ENCODE measurements at regions not wholly inside any gene's neighbourhood (a gene's known extent, or its start where the extent isn't known, plus 50 kb on each side); places are given as distances from the start of the nearest gene placed in this dataset.
A peak's percentile ranks its signal among the peaks of the same experiment; 100 is the strongest.

DNA sequence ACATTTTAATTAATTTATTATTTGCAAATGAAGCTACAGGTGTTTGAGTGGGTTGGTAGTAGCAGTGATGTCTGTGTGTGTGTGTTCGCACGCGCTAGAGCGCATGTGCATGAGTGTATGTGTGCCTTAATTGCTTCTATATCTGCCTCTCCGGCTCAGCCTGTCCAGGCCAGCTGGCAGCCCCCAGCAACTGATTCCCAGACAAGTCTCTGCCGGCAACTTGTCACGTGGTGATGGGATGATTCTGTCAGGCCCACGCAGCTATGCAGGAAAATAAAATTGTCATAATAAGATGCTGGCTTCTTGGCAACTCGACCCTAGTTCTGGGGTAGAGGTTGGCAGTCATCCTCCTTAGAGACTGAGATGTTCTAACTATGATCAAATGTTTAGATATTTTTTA lies 712.8 kb upstream of the SOX9 start:
- Histone ChIP-seq H3K79me1 (ENCODE audit: low read length) (peaks cover 3% of the 10 kb centered on the region), H4K91ac (ENCODE audit: low read depth, low read length) (no peak overlapping the region)
- WGBS (ENCODE audit: extremely low coverage, insufficient coverage, insufficient read length): no CpG with 5 or more reads among the region's 9 CpGs

GRCh38 chr17:71409137-71409536 lies 711.7 kb upstream of the SOX9 start:
- no peaks in the 10 kb centered on the region for H3K27me3 ChIP-seq (ENCODE audit: insufficient read depth, low read length)
- WGBS (ENCODE audit: extremely low coverage, insufficient coverage, insufficient read length): no CpG with 5 or more reads among the region's 1 CpG
- no peaks in the 10 kb centered on the region for H3K79me1 ChIP-seq (ENCODE audit: low read length)
- H3K23ac ChIP-seq (ENCODE audit: low read length): no peak overlapping the region
- no peaks in the 10 kb centered on the region for H3K36me3 ChIP-seq (ENCODE audit: control insufficient read depth in 1 of 2, insufficient read depth in 2 of 2, low read length in 2 of 2)
- no peak overlapping the region for H4K8ac ChIP-seq (ENCODE audit: low read depth, low read length)
- no peak overlapping the region for H3K4me2 ChIP-seq (ENCODE audit: low read length)
- no peak overlapping the region for H2BK120ac ChIP-seq (ENCODE audit: insufficient read depth, low read length, poor library complexity)
- no peak overlapping the region for H2BK12ac ChIP-seq (ENCODE audit: low read length)
- H2AFZ ChIP-seq (ENCODE audit: insufficient read depth, low read length, poor library complexity): no peak overlapping the region
- H3K4me1 ChIP-seq (ENCODE audit: control insufficient read depth in 1 of 2, insufficient read depth in 2 of 2, low read length in 2 of 2): no peaks in the 10 kb centered on the region
- H2AK5ac ChIP-seq (ENCODE audit: low read length): no peak overlapping the region
- H3K27ac ChIP-seq (ENCODE audit: low read depth, low read length): no peak overlapping the region
- H3K9me3 ChIP-seq (ENCODE audit: insufficient read depth, low read depth, low read length): no peaks in the 10 kb centered on the region
- H4K91ac ChIP-seq (ENCODE audit: low read depth, low read length): no peak overlapping the region
- no peak overlapping the region for H3K14ac ChIP-seq (ENCODE audit: low read length)
- no peak overlapping the region for H3K4ac ChIP-seq (ENCODE audit: low read depth, low read length)
- H3K79me2 ChIP-seq (ENCODE audit: control insufficient read depth, insufficient read depth, low read length, poor library complexity): no peaks in the 10 kb centered on the region
- no peak overlapping the region for H3K4me3 ChIP-seq (ENCODE audit: low read depth, low read length)
- no peak for DNase-seq
- H4K12ac ChIP-seq (ENCODE audit: low read depth, low read length): no peak overlapping the region
- H3K18ac ChIP-seq (ENCODE audit: low read length): no peak overlapping the region
- H2BK5ac ChIP-seq (ENCODE audit: low read depth, low read length, poor library complexity): no peak overlapping the region
- no peak overlapping the region for H3K9ac ChIP-seq (ENCODE audit: low read length)

More for the DNA sequence above, 712.8 kb upstream of the SOX9 start:
- no peaks in the 10 kb centered on the region for H3K36me3 ChIP-seq (ENCODE audit: control insufficient read depth in 1 of 2, insufficient read depth in 2 of 2, low read length in 2 of 2)
- no peak overlapping the region for H2AK5ac ChIP-seq (ENCODE audit: low read length)
- no peaks in the 10 kb centered on the region for H3K79me2 ChIP-seq (ENCODE audit: control insufficient read depth, insufficient read depth, low read length, poor library complexity)
- no peaks in the 10 kb centered on the region for H3K27me3 ChIP-seq (ENCODE audit: insufficient read depth, low read length)
- H3K4me1 ChIP-seq (ENCODE audit: control insufficient read depth in 1 of 2, insufficient read depth in 2 of 2, low read length in 2 of 2): peaks cover 0 to 2% of the 10 kb centered on the region in 2 experiments
- no peak overlapping the region for H3K27ac ChIP-seq (ENCODE audit: low read depth, low read length)
- H3K14ac ChIP-seq (ENCODE audit: low read length): no peak overlapping the region
- H4K12ac ChIP-seq (ENCODE audit: low read depth, low read length): no peak overlapping the region
- DNase-seq: no peak
- no peak overlapping the region for H3K9ac ChIP-seq (ENCODE audit: low read length)
- no peak overlapping the region for H3K18ac ChIP-seq (ENCODE audit: low read length)
- no peak overlapping the region for H2BK5ac ChIP-seq (ENCODE audit: low read depth, low read length, poor library complexity)
- H3K4ac ChIP-seq (ENCODE audit: low read depth, low read length): no peak overlapping the region
- no peak overlapping the region for H4K8ac ChIP-seq (ENCODE audit: low read depth, low read length)
- H2BK12ac ChIP-seq (ENCODE audit: low read length): peak overlapping the region; percentile 17
- H2BK120ac ChIP-seq (ENCODE audit: insufficient read depth, low read length, poor library complexity): no peak overlapping the region
- H3K4me2 ChIP-seq (ENCODE audit: low read length): no peak overlapping the region
- H3K4me3 ChIP-seq (ENCODE audit: low read depth, low read length): no peak overlapping the region
- H3K23ac ChIP-seq (ENCODE audit: low read length): no peak overlapping the region
- no peak overlapping the region for H2AFZ ChIP-seq (ENCODE audit: insufficient read depth, low read length, poor library complexity)
- no peaks in the 10 kb centered on the region for H3K9me3 ChIP-seq (ENCODE audit: insufficient read depth, low read depth, low read length)

DNA sequence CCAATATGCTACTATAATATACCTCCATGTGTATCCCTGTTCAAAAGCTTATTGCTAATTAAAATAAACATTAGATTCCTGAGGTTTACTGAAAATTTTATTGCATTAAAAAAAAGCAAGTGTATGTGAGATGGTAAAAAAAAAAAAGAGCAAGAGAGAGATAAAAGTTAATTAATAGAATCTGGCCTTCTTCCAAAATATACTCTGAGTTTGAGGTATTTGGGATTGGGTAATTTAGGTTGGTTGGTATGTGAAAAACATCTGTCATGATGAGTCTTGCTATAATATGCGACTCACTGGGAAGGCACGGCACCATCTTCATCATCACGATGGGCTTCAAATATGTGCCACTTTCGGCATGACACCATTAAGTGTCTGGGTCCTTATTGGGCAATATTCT lies 711.1 kb upstream of the SOX9 start:
- no peaks in the 10 kb centered on the region for H3K27me3 ChIP-seq (ENCODE audit: insufficient read depth, low read length)
- no peak overlapping the region for H2BK120ac ChIP-seq (ENCODE audit: insufficient read depth, low read length, poor library complexity)
- no peak for DNase-seq
- no peak overlapping the region for H2BK5ac ChIP-seq (ENCODE audit: low read depth, low read length, poor library complexity)
- H2AK5ac ChIP-seq (ENCODE audit: low read length): no peak overlapping the region
- H3K79me1 ChIP-seq (ENCODE audit: low read length): no peaks in the 10 kb centered on the region
- no peaks in the 10 kb centered on the region for H3K36me3 ChIP-seq (ENCODE audit: control insufficient read depth in 1 of 2, insufficient read depth in 2 of 2, low read length in 2 of 2)
- no peak overlapping the region for H3K14ac ChIP-seq (ENCODE audit: low read length)
- no peaks in the 10 kb centered on the region for H3K79me2 ChIP-seq (ENCODE audit: control insufficient read depth, insufficient read depth, low read length, poor library complexity)
- no peak overlapping the region for H2AFZ ChIP-seq (ENCODE audit: insufficient read depth, low read length, poor library complexity)
- no peak overlapping the region for H3K4me2 ChIP-seq (ENCODE audit: low read length)
- no peak overlapping the region for H2BK12ac ChIP-seq (ENCODE audit: low read length)
- H3K9me3 ChIP-seq (ENCODE audit: insufficient read depth, low read depth, low read length): no peaks in the 10 kb centered on the region
- H3K4ac ChIP-seq (ENCODE audit: low read depth, low read length): no peak overlapping the region
- H4K12ac ChIP-seq (ENCODE audit: low read depth, low read length): no peak overlapping the region
- WGBS (ENCODE audit: extremely low coverage, insufficient coverage, insufficient read length): no CpG with 5 or more reads among the region's 4 CpGs
- H4K8ac ChIP-seq (ENCODE audit: low read depth, low read length): no peak overlapping the region
- H3K23ac ChIP-seq (ENCODE audit: low read length): no peak overlapping the region
- no peak overlapping the region for H3K9ac ChIP-seq (ENCODE audit: low read length)
- H3K4me1 ChIP-seq (ENCODE audit: control insufficient read depth in 1 of 2, insufficient read depth in 2 of 2, low read length in 2 of 2): no peaks in the 10 kb centered on the region
- no peak overlapping the region for H3K27ac ChIP-seq (ENCODE audit: low read depth, low read length)
- H3K4me3 ChIP-seq (ENCODE audit: low read depth, low read length): no peak overlapping the region
- no peak overlapping the region for H3K18ac ChIP-seq (ENCODE audit: low read length)
- no peak overlapping the region for H4K91ac ChIP-seq (ENCODE audit: low read depth, low read length)

- Histone ChIP-seq H3K4me2 (ENCODE audit: low read length) (no peak overlapping the region), H4K12ac (ENCODE audit: low read depth, low read length) (no peak overlapping the region), H3K27ac (ENCODE audit: low read depth, low read length) (no peak overlapping the region), H3K36me3 (ENCODE audit: control insufficient read depth in 1 of 2, insufficient read depth in 2 of 2, low read length in 2 of 2) (no peaks in the 10 kb centered on the region), H2AK5ac (ENCODE audit: low read length) (no peak overlapping the region), H2AFZ (ENCODE audit: insufficient read depth, low read length, poor library complexity) (no peak overlapping the region), H2BK12ac (ENCODE audit: low read length) (no peak overlapping the region), H2BK120ac (ENCODE audit: insufficient read depth, low read length, poor library complexity) (no peak overlapping the region), H3K4me1 (ENCODE audit: control insufficient read depth in 1 of 2, insufficient read depth in 2 of 2, low read length in 2 of 2) (peaks cover 0 to 3% of the 10 kb centered on the region in 2 experiments), H3K4me3 (ENCODE audit: low read depth, low read length) (no peak overlapping the region), H3K79me2 (ENCODE audit: control insufficient read depth, insufficient read depth, low read length, poor library complexity) (no peaks in the 10 kb centered on the region), H4K91ac (ENCODE audit: low read depth, low read length) (no peak overlapping the region), H3K23ac (ENCODE audit: low read length) (no peak overlapping the region), H3K9me3 (ENCODE audit: insufficient read depth, low read depth, low read length) (no peaks in the 10 kb centered on the region), H2BK5ac (ENCODE audit: low read depth, low read length, poor library complexity) (no peak overlapping the region), H3K9ac (ENCODE audit: low read length) (no peak overlapping the region), H3K14ac (ENCODE audit: low read length) (no peak overlapping the region), H4K8ac (ENCODE audit: low read depth, low read length) (no peak overlapping the region), H3K27me3 (ENCODE audit: insufficient read depth, low read length) (no peaks in the 10 kb centered on the region), H3K4ac (ENCODE audit: low read depth, low read length) (no peak overlapping the region), H3K18ac (ENCODE audit: low read length) (no peak overlapping the region), H3K79me1 (ENCODE audit: low read length) (no peaks in the 10 kb centered on the region)
- peak; percentile 8 for DNase-seq
- WGBS (ENCODE audit: extremely low coverage, insufficient coverage, insufficient read length): no CpG with 5 or more reads among the region's 5 CpGs
These were observed 708.0 kb upstream of the SOX9 start for GRCh38 chr17:71412803-71413202.
